ENCODE measurements at regions not wholly inside any gene's neighbourhood (a gene's known extent, or its start where the extent isn't known, plus 50 kb on each side); places are given as distances from the start of the nearest gene placed in this dataset.

- TF ChIP-seq GATA2 (IDR thresholded peaks at IDR 0.05; ENCODE audit: low read depth, low read length), result no peak
- no peak for TF ChIP-seq GATA3 (IDR thresholded peaks at IDR 0.05; ENCODE audit: low read depth, low read length)
These were observed 299.5 kb downstream of the MAF start for GRCh38 chr16:79301051-79301450.
